ENCODE measurements at regions not wholly inside any gene's neighbourhood (a gene's known extent, or its start where the extent isn't known, plus 50 kb on each side); places are given as distances from the start of the nearest gene placed in this dataset.

- no peak overlapping the region for H3K9ac ChIP-seq (ENCODE audit: low read depth, low read length, poor library complexity, severe bottlenecking)
- no peaks in the 10 kb centered on the region for H3K36me3 ChIP-seq (ENCODE audit: insufficient read depth, low read length)
- H2AFZ ChIP-seq (ENCODE audit: low read length), result no peak overlapping the region
- no peaks in the 10 kb centered on the region for H3K9me2 ChIP-seq (replicated peaks; ENCODE audit: low read depth, low read length)
- no peaks in the 10 kb centered on the region for H4K20me1 ChIP-seq (ENCODE audit: insufficient read depth, low read length, poor library complexity, severe bottlenecking)
- H3K27me3 ChIP-seq (ENCODE audit: insufficient read depth, low read length, poor library complexity, severe bottlenecking), result no peaks in the 10 kb centered on the region
- no peaks in the 10 kb centered on the region for H3F3A ChIP-seq (ENCODE audit: low read depth)
- no peak overlapping the region for H3K4me3 ChIP-seq (ENCODE audit: low read length, poor library complexity, severe bottlenecking)
- H3K79me2 ChIP-seq (ENCODE audit: insufficient read depth, low read length), result no peaks in the 10 kb centered on the region
- H3K4me2 ChIP-seq (ENCODE audit: low read depth, low read length, poor library complexity, severe bottlenecking), result no peak overlapping the region
- H3K4me1 ChIP-seq (ENCODE audit: insufficient read depth, low read length, poor library complexity, severe bottlenecking), result no peaks in the 10 kb centered on the region
- TF ChIP-seq CTCF (conservative IDR thresholded peaks at IDR 0.05; ENCODE audit: low read length) (no peak), EZH2phosphoT487 (IDR thresholded peaks at IDR 0.05; ENCODE audit: borderline replicate concordance) (no peak)
- no peaks in the 10 kb centered on the region for H3K9me3 ChIP-seq (ENCODE audit: insufficient read depth, low read depth, low read length)
These were observed 418.5 kb downstream of the RWDD3 start for GRCh38 chr1:95652423-95652965.

- Histone ChIP-seq H3K27me3 (ENCODE audit: insufficient read depth, low read length, poor library complexity, severe bottlenecking) (no peaks in the 10 kb centered on the region), H3K9me2 (replicated peaks; ENCODE audit: low read depth, low read length) (no peaks in the 10 kb centered on the region), H4K20me1 (ENCODE audit: insufficient read depth, low read length, poor library complexity, severe bottlenecking) (no peaks in the 10 kb centered on the region), H3K9me3 (ENCODE audit: insufficient read depth, low read depth, low read length) (no peaks in the 10 kb centered on the region), H3K36me3 (ENCODE audit: insufficient read depth, low read length) (no peaks in the 10 kb centered on the region), H3K4me2 (ENCODE audit: low read depth, low read length, poor library complexity, severe bottlenecking) (no peak overlapping the region), H2AFZ (ENCODE audit: low read length) (no peak overlapping the region), H3K4me3 (ENCODE audit: low read length, poor library complexity, severe bottlenecking) (no peak overlapping the region), H3K4me1 (ENCODE audit: insufficient read depth, low read length, poor library complexity, severe bottlenecking) (no peaks in the 10 kb centered on the region), H3F3A (ENCODE audit: low read depth) (no peaks in the 10 kb centered on the region), H3K79me2 (ENCODE audit: insufficient read depth, low read length) (no peaks in the 10 kb centered on the region), H3K9ac (ENCODE audit: low read depth, low read length, poor library complexity, severe bottlenecking) (no peak overlapping the region)
- TF ChIP-seq CTCF (conservative IDR thresholded peaks at IDR 0.05; ENCODE audit: low read length), result no peak
- no peak for TF ChIP-seq EZH2phosphoT487 (IDR thresholded peaks at IDR 0.05; ENCODE audit: borderline replicate concordance)
These were observed 419.6 kb downstream of the RWDD3 start for GRCh38 chr1:95653618-95654017.

- no peaks in the 10 kb centered on the region for H3K4me1 ChIP-seq (ENCODE audit: insufficient read depth, low read length, poor library complexity, severe bottlenecking)
- H4K20me1 ChIP-seq (ENCODE audit: insufficient read depth, low read length, poor library complexity, severe bottlenecking), result no peaks in the 10 kb centered on the region
- no peaks in the 10 kb centered on the region for H3F3A ChIP-seq (ENCODE audit: low read depth)
- no peaks in the 10 kb centered on the region for H3K27me3 ChIP-seq (ENCODE audit: insufficient read depth, low read length, poor library complexity, severe bottlenecking)
- no peaks in the 10 kb centered on the region for H3K36me3 ChIP-seq (ENCODE audit: insufficient read depth, low read length)
- no peak overlapping the region for H2AFZ ChIP-seq (ENCODE audit: low read length)
- no peak overlapping the region for H3K4me2 ChIP-seq (ENCODE audit: low read depth, low read length, poor library complexity, severe bottlenecking)
- no peak overlapping the region for H3K4me3 ChIP-seq (ENCODE audit: low read length, poor library complexity, severe bottlenecking)
- H3K9me2 ChIP-seq (replicated peaks; ENCODE audit: low read depth, low read length), result no peaks in the 10 kb centered on the region
- H3K9me3 ChIP-seq (ENCODE audit: insufficient read depth, low read depth, low read length), result no peaks in the 10 kb centered on the region
- H3K79me2 ChIP-seq (ENCODE audit: insufficient read depth, low read length), result no peaks in the 10 kb centered on the region
- H3K9ac ChIP-seq (ENCODE audit: low read depth, low read length, poor library complexity, severe bottlenecking), result no peak overlapping the region
- TF ChIP-seq CTCF (conservative IDR thresholded peaks at IDR 0.05; ENCODE audit: low read length), result no peak
- TF ChIP-seq EZH2phosphoT487 (IDR thresholded peaks at IDR 0.05; ENCODE audit: borderline replicate concordance), result no peak
These were observed 421.5 kb downstream of the RWDD3 start for GRCh38 chr1:95655321-95656020.
